HCT116 (cell line): ENCODE measurements at regions not wholly inside any gene's neighbourhood (a gene's known extent, or its start where the extent isn't known, plus 50 kb on each side); places are given as distances from the start of the nearest gene placed in this dataset.

Experiments used
- ATAC-seq: fragments of 200-7000 bp; cut with Tn5 transposase; 2 replicates; pipeline ENCODE4 v1.9.1; 2020; ENCODE audit warnings: mild to moderate bottlenecking, moderate library complexity
- BruUV-seq: library from RNA; stranded (reverse); fragments of 400-500 nt; replicated peaks from 2 replicates; lab custom pipeline; 2021; lab: Mats Ljungman, UMichigan
- CTCF ChIA-PET: fragments of 300-600 bp; sonication (Branson Sonifier 250); formaldehyde crosslinking; loops from one replicate; lab custom pipeline; 2021; ENCODE audit warnings: antibody characterized with exemption; lab: Charles Lee
- POLR2A ChIA-PET: fragments of 300-600, 350-600 bp; sonication (Branson Sonifier 250); formaldehyde crosslinking; loops from one replicate; lab custom pipeline; 2021; ENCODE audit warnings: antibody characterized with exemption; lab: Charles Lee
- RAD21 ChIA-PET, 2 experiments: fragments of 300-600 bp; sonication (Branson Sonifier 250); formaldehyde crosslinking; loops; one replicate each; lab custom pipeline; 2023; ENCODE audit warnings: low total read pairs in 2 of 2; ENCODE audit not compliant: uncharacterized antibody in 2 of 2, unreplicated experiment in 2 of 2, low non-redundant PET in 1 of 2; lab: Charles Lee
- DNase-seq: peaks from one replicate; pipeline ENCODE4 v3.0.0-alpha.2; 2010; ENCODE audit warnings: low read depth, low spot score
- H2AFZ ChIP-seq: fragments of 200-600 bp; shearing (Covaris generic), sonication (generic); 2 replicates; pipeline ENCODE4 v1.6.1; 2017; ENCODE audit warnings: low read depth, mixed run types, mixed read lengths, antibody characterized with exemption, low read length; ENCODE audit not compliant: poor library complexity, severe bottlenecking
- H3K27ac ChIP-seq: 2 replicates; pipeline ENCODE4 v1.5.1; 2012; ENCODE audit warnings: low read depth, low read length
- H3K27me3 ChIP-seq: fragments of 200-600 bp; sonication (generic); 2 replicates; pipeline ENCODE4 v1.6.1; 2016; ENCODE audit warnings: mixed run types, low read length, mixed read lengths; ENCODE audit not compliant: insufficient read depth
- H3K36me3 ChIP-seq, 2 experiments: fragments of 200-500 bp in 1 of 2; fragments of 200-600 bp in 1 of 2; sonication (Bioruptor generic) in 1 of 2; sonication (generic) in 1 of 2; 2 replicates each; pipeline versions ENCODE4 v1.5.1 to v1.6.1; 2014 to 2016; ENCODE audit warnings: low read length in 2 of 2, inconsistent platforms in 1 of 2, mixed read lengths in 1 of 2, mixed run types in 1 of 2; ENCODE audit not compliant: insufficient read depth in 2 of 2, control insufficient read depth in 1 of 2
- H3K4me1 ChIP-seq, 2 experiments: fragments of 200-600 bp in 1 of 2; sonication (generic) in 1 of 2; 2 replicates each; pipeline versions ENCODE4 v1.5.1 to v1.6.1; 2012 to 2017; ENCODE audit warnings: low read length in 2 of 2, inconsistent platforms in 1 of 2, mild to moderate bottlenecking in 1 of 2, mixed read lengths in 1 of 2, mixed run types in 1 of 2, moderate library complexity in 1 of 2; ENCODE audit not compliant: insufficient read depth in 2 of 2, control insufficient read depth in 1 of 2
- H3K4me2 ChIP-seq: fragments of 200-600 bp; sonication (generic); 2 replicates; pipeline ENCODE4 v1.6.1; 2017; ENCODE audit warnings: mixed run types, low read length, mixed read lengths
- H3K4me3 ChIP-seq, 2 experiments: fragments of 200-600 bp in 1 of 2; sonication (generic) in 1 of 2; replicated peaks in 1 of 2; 2 replicates each; pipeline ENCODE4 v1.5.1; 2011 to 2016; ENCODE audit warnings: low read length in 2 of 2, control low read depth in 1 of 2, low read depth in 1 of 2, mild to moderate bottlenecking in 1 of 2, mixed read lengths in 1 of 2, mixed run types in 1 of 2
- H3K79me2 ChIP-seq: fragments of 200-600 bp; sonication (generic); 2 replicates; pipeline ENCODE4 v1.6.1; 2017; ENCODE audit warnings: mild to moderate bottlenecking, mixed run types, low read length, moderate library complexity, mixed read lengths; ENCODE audit not compliant: insufficient read depth
- H3K9ac ChIP-seq: fragments of 200-600 bp; sonication (generic); 2 replicates; pipeline ENCODE4 v1.6.1; 2016; ENCODE audit warnings: low read length, mixed read lengths
- H3K9me2 ChIP-seq: fragments of 200-600 bp; sonication (generic), shearing (Covaris generic); 2 replicates; pipeline ENCODE4 v1.6.1; 2017; ENCODE audit warnings: mixed run types, mild to moderate bottlenecking, moderate library complexity; ENCODE audit not compliant: insufficient read depth
- H3K9me3 ChIP-seq, 2 experiments: fragments of 200-500 bp in 1 of 2; fragments of 200-600 bp in 1 of 2; sonication (Bioruptor generic) in 1 of 2; sonication (generic) in 1 of 2; 2 replicates each; pipeline ENCODE4 v1.6.1; 2014 to 2017; ENCODE audit warnings: low read length in 2 of 2, mixed read lengths in 2 of 2, inconsistent platforms in 1 of 2, low read depth in 1 of 2, mild to moderate bottlenecking in 1 of 2, mixed run types in 1 of 2, moderate library complexity in 1 of 2; ENCODE audit not compliant: control insufficient read depth in 1 of 2, insufficient read depth in 1 of 2
- H4K20me1 ChIP-seq: fragments of 200-600 bp; sonication (generic), shearing (Covaris generic); 2 replicates; pipeline ENCODE4 v1.6.1; 2017; ENCODE audit warnings: mixed run types, mild to moderate bottlenecking, moderate library complexity; ENCODE audit not compliant: insufficient read depth
- JUND ChIP-seq: IDR thresholded peaks from 2 replicates; pipeline ENCODE4 v1.6.1; 2012
- POLR2AphosphoS5 ChIP-seq: IDR thresholded peaks from 2 replicates; pipeline ENCODE4 v1.6.1; 2011; ENCODE audit warnings: mild to moderate bottlenecking, low read depth, low read length, moderate library complexity
- RAD21 ChIP-seq: IDR thresholded peaks from 2 replicates; pipeline ENCODE4 v1.6.1; 2012; ENCODE audit warnings: low read depth, mild to moderate bottlenecking
- SRF ChIP-seq: IDR thresholded peaks from 2 replicates; pipeline ENCODE4 v1.6.1; 2012; ENCODE audit warnings: low read depth
- ZFX ChIP-seq: fragments of 450-650 bp; IDR thresholded peaks from 2 replicates; pipeline ENCODE4 v1.6.1; 2017
- ZNF274 ChIP-seq: fragments of 200-500 bp; sonication (Bioruptor generic); IDR thresholded peaks from 2 replicates; pipeline ENCODE4 v1.6.1; 2014; ENCODE audit warnings: mild to moderate bottlenecking, low read depth, low read length, inconsistent platforms
- intact Hi-C: fragments of 100-400 bp; cut with micrococcal nuclease; formaldehyde crosslinking; loops from 2 replicates; pipeline ENCODE4 v1.10.0; 2022
- TF ChIP-seq, protein P1 (sequence below): IDR thresholded peaks from 2 replicates; pipeline ENCODE4 v1.6.1; 2011; ENCODE audit warnings: mild to moderate bottlenecking, low read length, moderate library complexity; ENCODE audit not compliant: insufficient replicate concordance; ENCODE audit errors: extremely low read depth
- TF ChIP-seq, protein P2 (sequence below): IDR thresholded peaks from 2 replicates; pipeline ENCODE4 v1.6.1; 2012; ENCODE audit warnings: low read depth
- TF ChIP-seq, protein P3 (sequence below), 3 experiments: fragments of 200-600 bp in 1 of 3; sonication (generic) in 1 of 3; IDR thresholded peaks in 2 of 3; conservative IDR thresholded peaks in 1 of 3; 2 replicates each; pipeline ENCODE4 v1.5.1; 2012 to 2017; ENCODE audit warnings: low read depth in 2 of 3, low read length in 2 of 3, antibody characterized with exemption in 1 of 3, borderline replicate concordance in 1 of 3, control low read depth in 1 of 3, mild to moderate bottlenecking in 1 of 3, mixed read lengths in 1 of 3, mixed run types in 1 of 3, moderate library complexity in 1 of 3; ENCODE audit not compliant: insufficient read depth in 1 of 3

DNA sequence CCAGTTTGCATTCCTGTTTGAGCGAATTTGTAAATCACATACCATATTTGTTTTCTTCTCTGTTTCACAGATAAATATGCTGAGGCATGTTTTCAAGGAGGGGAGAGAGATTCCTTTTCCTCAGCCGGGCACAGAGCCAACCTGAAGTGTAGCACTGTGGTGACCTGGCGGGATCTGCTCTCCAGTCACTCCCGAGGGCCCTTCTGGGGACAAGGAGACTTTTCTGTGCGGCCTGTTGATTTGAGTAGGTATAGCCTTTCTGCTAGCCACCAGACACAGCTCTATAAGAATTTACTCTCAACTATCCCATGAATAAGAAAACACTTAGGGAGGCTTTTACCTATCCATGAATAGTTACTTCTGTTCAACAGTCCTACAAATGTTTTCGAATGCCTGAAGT is 63.5 kb upstream of the FDX1 start (continued):
- TF ChIP-seq, protein P1, sequence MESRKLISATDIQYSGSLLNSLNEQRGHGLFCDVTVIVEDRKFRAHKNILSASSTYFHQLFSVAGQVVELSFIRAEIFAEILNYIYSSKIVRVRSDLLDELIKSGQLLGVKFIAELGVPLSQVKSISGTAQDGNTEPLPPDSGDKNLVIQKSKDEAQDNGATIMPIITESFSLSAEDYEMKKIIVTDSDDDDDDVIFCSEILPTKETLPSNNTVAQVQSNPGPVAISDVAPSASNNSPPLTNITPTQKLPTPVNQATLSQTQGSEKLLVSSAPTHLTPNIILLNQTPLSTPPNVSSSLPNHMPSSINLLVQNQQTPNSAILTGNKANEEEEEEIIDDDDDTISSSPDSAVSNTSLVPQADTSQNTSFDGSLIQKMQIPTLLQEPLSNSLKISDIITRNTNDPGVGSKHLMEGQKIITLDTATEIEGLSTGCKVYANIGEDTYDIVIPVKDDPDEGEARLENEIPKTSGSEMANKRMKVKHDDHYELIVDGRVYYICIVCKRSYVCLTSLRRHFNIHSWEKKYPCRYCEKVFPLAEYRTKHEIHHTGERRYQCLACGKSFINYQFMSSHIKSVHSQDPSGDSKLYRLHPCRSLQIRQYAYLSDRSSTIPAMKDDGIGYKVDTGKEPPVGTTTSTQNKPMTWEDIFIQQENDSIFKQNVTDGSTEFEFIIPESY: no peak
- no peak for TF ChIP-seq SRF
- TF ChIP-seq JUND: no peak
- TF ChIP-seq ZNF274: no peak
- TF ChIP-seq, protein P2, sequence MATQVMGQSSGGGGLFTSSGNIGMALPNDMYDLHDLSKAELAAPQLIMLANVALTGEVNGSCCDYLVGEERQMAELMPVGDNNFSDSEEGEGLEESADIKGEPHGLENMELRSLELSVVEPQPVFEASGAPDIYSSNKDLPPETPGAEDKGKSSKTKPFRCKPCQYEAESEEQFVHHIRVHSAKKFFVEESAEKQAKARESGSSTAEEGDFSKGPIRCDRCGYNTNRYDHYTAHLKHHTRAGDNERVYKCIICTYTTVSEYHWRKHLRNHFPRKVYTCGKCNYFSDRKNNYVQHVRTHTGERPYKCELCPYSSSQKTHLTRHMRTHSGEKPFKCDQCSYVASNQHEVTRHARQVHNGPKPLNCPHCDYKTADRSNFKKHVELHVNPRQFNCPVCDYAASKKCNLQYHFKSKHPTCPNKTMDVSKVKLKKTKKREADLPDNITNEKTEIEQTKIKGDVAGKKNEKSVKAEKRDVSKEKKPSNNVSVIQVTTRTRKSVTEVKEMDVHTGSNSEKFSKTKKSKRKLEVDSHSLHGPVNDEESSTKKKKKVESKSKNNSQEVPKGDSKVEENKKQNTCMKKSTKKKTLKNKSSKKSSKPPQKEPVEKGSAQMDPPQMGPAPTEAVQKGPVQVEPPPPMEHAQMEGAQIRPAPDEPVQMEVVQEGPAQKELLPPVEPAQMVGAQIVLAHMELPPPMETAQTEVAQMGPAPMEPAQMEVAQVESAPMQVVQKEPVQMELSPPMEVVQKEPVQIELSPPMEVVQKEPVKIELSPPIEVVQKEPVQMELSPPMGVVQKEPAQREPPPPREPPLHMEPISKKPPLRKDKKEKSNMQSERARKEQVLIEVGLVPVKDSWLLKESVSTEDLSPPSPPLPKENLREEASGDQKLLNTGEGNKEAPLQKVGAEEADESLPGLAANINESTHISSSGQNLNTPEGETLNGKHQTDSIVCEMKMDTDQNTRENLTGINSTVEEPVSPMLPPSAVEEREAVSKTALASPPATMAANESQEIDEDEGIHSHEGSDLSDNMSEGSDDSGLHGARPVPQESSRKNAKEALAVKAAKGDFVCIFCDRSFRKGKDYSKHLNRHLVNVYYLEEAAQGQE: no peak

DNA sequence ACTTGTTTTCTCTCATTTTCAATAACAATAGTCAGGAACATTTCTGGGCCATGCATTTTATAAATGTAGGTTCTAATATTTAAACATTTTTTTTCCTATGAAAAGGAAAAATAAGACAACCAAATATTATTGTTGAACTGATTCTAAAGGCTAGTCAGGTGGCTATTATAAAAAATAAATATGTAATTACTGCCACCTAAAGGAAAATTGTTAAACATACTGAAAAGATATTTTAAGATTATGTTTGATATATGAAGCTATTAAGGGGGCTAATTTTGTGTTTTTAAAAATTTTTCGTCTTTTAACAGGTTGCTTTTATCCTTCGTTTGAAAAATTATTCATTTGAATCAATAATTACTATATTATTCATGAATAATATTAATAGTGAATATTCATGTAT is 62.2 kb upstream of the FDX1 start:
- no peaks in the 10 kb centered on the region for H3K27me3 ChIP-seq
- CTCF ChIA-PET: interaction anchor here (0.6 to 6.4 kb wide), 8 partner anchors 8 to 166 kb away, joined by 3 to 59 read pairs (median 4); no protein-coding TSS in a partner anchor
- H3K9me3 ChIP-seq: no peaks in the 10 kb centered on the region
- no peaks in the 10 kb centered on the region for H3K9me2 ChIP-seq
- ATAC-seq: no peak
- POLR2A ChIA-PET: no interaction called here
- no peak overlapping the region for H3K9ac ChIP-seq
- no peaks in the 10 kb centered on the region for H4K20me1 ChIP-seq
- intact Hi-C loops: no loop called here
- no peak overlapping the region for H3K4me3 ChIP-seq
- no peaks in the 10 kb centered on the region for H3K36me3 ChIP-seq
- peaks cover 20 to 23% of the 10 kb centered on the region in 2 experiments for H3K4me1 ChIP-seq
- H3K4me2 ChIP-seq: no peak overlapping the region
- TF ChIP-seq RAD21 (peak; percentile 72), POLR2AphosphoS5 (no peak), ZFX (no peak)
- TF ChIP-seq, protein P3, sequence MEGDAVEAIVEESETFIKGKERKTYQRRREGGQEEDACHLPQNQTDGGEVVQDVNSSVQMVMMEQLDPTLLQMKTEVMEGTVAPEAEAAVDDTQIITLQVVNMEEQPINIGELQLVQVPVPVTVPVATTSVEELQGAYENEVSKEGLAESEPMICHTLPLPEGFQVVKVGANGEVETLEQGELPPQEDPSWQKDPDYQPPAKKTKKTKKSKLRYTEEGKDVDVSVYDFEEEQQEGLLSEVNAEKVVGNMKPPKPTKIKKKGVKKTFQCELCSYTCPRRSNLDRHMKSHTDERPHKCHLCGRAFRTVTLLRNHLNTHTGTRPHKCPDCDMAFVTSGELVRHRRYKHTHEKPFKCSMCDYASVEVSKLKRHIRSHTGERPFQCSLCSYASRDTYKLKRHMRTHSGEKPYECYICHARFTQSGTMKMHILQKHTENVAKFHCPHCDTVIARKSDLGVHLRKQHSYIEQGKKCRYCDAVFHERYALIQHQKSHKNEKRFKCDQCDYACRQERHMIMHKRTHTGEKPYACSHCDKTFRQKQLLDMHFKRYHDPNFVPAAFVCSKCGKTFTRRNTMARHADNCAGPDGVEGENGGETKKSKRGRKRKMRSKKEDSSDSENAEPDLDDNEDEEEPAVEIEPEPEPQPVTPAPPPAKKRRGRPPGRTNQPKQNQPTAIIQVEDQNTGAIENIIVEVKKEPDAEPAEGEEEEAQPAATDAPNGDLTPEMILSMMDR (IDR thresholded peaks at IDR 0.05 in 2 of 3, conservative IDR thresholded peaks at IDR 0.05 in 1 of 3; ENCODE audit: borderline replicate concordance in 1 of 3, insufficient read depth in 1 of 3, low read depth in 2 of 3, low read length in 2 of 3): peak in 2 of 3 experiments; percentile 32 to 59; a peak in 2 of 6 replicates
- no peak overlapping the region for H2AFZ ChIP-seq
- no peaks in the 10 kb centered on the region for H3K79me2 ChIP-seq
- RAD21 ChIA-PET: interaction anchor here in 1 of 2 experiments (1.5 kb wide), 1 partner anchor 166 kb away, joined by 7 read pairs; no protein-coding TSS in a partner anchor
- no peak overlapping the region for H3K27ac ChIP-seq
- DNase-seq: no peak
- BruUV-seq: no TSS peak
